RWPE2 (cell line): ENCODE measurements at regions not wholly inside any gene's neighbourhood (a gene's known extent, or its start where the extent isn't known, plus 50 kb on each side); places are given as distances from the start of the nearest gene placed in this dataset.
A peak's percentile ranks its signal among the peaks of the same experiment; 100 is the strongest.

ENCODE experiments used
- ATAC-seq: fragments of 200-7000 bp; cut with Tn5 transposase; 3 replicates; pipeline ENCODE4 v1.9.1; 2021; ENCODE audit warnings: low read depth
- DNase-seq: peaks from one replicate; pipeline ENCODE4 v3.0.0-alpha.2; 2020; ENCODE audit warnings: low spot score
- H3K27ac ChIP-seq: fragments of 450-650 bp; 2 replicates; pipeline ENCODE4 v1.5.1; 2017; ENCODE audit warnings: mild to moderate bottlenecking; ENCODE audit not compliant: poor library complexity, severe bottlenecking
- H3K27me3 ChIP-seq: fragments of 250-450 bp; sonication (Bioruptor Pico); 2 replicates; pipeline ENCODE4 v1.5.1; 2021; ENCODE audit warnings: mild to moderate bottlenecking, moderate library complexity; ENCODE audit not compliant: insufficient read depth, poor library complexity, severe bottlenecking
- H3K36me3 ChIP-seq: fragments of 250-450 bp; sonication (Bioruptor Pico); 2 replicates; pipeline ENCODE4 v1.5.1; 2020; ENCODE audit warnings: low read depth, mild to moderate bottlenecking, moderate library complexity
- H3K4me1 ChIP-seq: fragments of 250-450 bp; sonication (Bioruptor Pico); 2 replicates; pipeline ENCODE4 v1.5.1; 2021; ENCODE audit warnings: mild to moderate bottlenecking, moderate library complexity; ENCODE audit not compliant: insufficient read depth, poor library complexity, severe bottlenecking
- H3K4me3 ChIP-seq: fragments of 250-450 bp; sonication (Bioruptor Pico); 2 replicates; pipeline ENCODE4 v1.5.1; 2021; ENCODE audit warnings: mild to moderate bottlenecking, moderate library complexity; ENCODE audit not compliant: severe bottlenecking
- H3K9me3 ChIP-seq: fragments of 250-450 bp; sonication (Bioruptor Pico); 2 replicates; pipeline ENCODE4 v1.5.1; 2021; ENCODE audit warnings: mild to moderate bottlenecking, moderate library complexity; ENCODE audit not compliant: severe bottlenecking
- CTCF ChIP-seq: fragments of 450-650 bp; IDR thresholded peaks from one replicate; pipeline ENCODE4 v1.5.1; 2017; ENCODE audit warnings: mild to moderate bottlenecking, moderate library complexity; ENCODE audit not compliant: poor library complexity, severe bottlenecking

GRCh38 chr4:156584100-156584499 lies 387.5 kb downstream of the PDGFC start:
- Histone ChIP-seq H3K36me3 (no peaks in the 10 kb centered on the region), H3K4me1 (peaks cover 26% of the 10 kb centered on the region), H3K9me3 (peaks cover 2% of the 10 kb centered on the region), H3K27me3 (no peaks in the 10 kb centered on the region), H3K27ac (peak overlapping the region; percentile 16), H3K4me3 (no peak overlapping the region)
- no peak for DNase-seq
- peak; percentile 80 for ATAC-seq
- no peak for TF ChIP-seq CTCF

DNA sequence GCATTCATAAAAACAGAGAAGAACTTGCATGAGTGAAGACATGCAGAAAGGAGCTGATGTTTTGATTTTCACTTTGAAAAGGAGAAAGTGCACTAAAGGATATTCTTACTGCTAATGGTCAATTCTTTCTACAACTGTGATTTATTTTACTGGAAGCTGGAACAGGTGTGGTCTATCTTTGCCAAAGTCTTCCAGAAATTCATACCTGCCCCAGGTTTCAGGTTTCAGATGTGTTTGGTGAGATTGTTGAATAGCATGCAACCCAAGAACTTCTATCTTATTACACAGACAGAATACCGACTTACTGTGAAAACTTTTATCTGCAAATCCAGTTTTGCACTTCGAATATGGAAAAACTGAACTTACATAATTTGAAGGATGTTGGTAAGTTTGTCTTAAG lies 388.3 kb downstream of the PDGFC start:
- DNase-seq (no peak), ATAC-seq (peak; percentile 64)
- no peaks in the 10 kb centered on the region for H3K36me3 ChIP-seq
- peaks cover 2% of the 10 kb centered on the region for H3K9me3 ChIP-seq
- TF ChIP-seq CTCF: no peak
- H3K27ac ChIP-seq: peak overlapping the region; percentile 16
- no peak overlapping the region for H3K4me3 ChIP-seq
- peaks cover 26% of the 10 kb centered on the region for H3K4me1 ChIP-seq
- H3K27me3 ChIP-seq: no peaks in the 10 kb centered on the region

GRCh38 chr4:156581282-156582063 lies 390.1 kb downstream of the PDGFC start:
- DNase-seq (no peak), ATAC-seq (no peak)
- no peak for TF ChIP-seq CTCF
- H3K27ac ChIP-seq: no peak overlapping the region
- H3K36me3 ChIP-seq: no peaks in the 10 kb centered on the region
- peaks cover 26% of the 10 kb centered on the region for H3K4me1 ChIP-seq
- no peak overlapping the region for H3K4me3 ChIP-seq
- no peaks in the 10 kb centered on the region for H3K27me3 ChIP-seq
- H3K9me3 ChIP-seq: peaks cover 2% of the 10 kb centered on the region

DNA sequence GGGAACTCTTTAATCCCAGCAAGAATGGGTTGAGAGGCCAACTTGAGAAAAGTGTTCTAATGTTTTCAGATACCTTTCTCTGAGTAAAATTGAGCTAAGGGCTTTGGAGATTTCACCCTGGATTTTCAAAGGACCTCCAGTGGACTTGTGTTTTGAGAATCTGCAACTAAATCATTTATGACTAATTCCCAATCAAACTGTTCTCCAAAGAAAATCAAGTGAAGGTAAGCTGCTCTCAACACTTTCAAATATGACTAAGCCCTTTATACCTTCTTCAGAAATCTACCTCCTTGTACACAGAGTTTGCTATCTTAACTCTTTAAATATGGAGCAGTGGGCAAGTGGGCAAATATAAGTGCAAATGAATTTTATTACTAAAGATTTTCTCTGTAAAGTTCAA lies 392.9 kb downstream of the PDGFC start:
- H3K4me1 ChIP-seq: peaks cover 17% of the 10 kb centered on the region
- ATAC-seq: no peak
- TF ChIP-seq CTCF: no peak

GRCh38 chr4:156578005-156578404 lies 393.6 kb downstream of the PDGFC start:
- no peaks in the 10 kb centered on the region for H3K36me3 ChIP-seq
- no peak for TF ChIP-seq CTCF
- H3K4me3 ChIP-seq: no peak overlapping the region
- peaks cover 10% of the 10 kb centered on the region for H3K4me1 ChIP-seq
- H3K27me3 ChIP-seq: no peaks in the 10 kb centered on the region
- peaks cover 2% of the 10 kb centered on the region for H3K9me3 ChIP-seq
- ATAC-seq (no peak), DNase-seq (no peak)
- H3K27ac ChIP-seq: no peak overlapping the region

More for the DNA sequence above, 392.9 kb downstream of the PDGFC start:
- Histone ChIP-seq H3K4me3 (no peak overlapping the region), H3K36me3 (no peaks in the 10 kb centered on the region), H3K27ac (no peak overlapping the region), H3K27me3 (no peaks in the 10 kb centered on the region), H3K9me3 (peaks cover 2% of the 10 kb centered on the region)
- no peak for DNase-seq
